ENCODE measurements at regions not wholly inside any gene's neighbourhood (a gene's known extent, or its start where the extent isn't known, plus 50 kb on each side); places are given as distances from the start of the nearest gene placed in this dataset.
"Not testable (repeated sequence)": the region's sequence is repeated elsewhere in the genome, so short reads cannot be mapped to it uniquely, and the experiment has no call there.

- Histone ChIP-seq H3K36me3 (ENCODE audit: control insufficient read depth, insufficient read depth, low read length) (no peaks in the 10 kb centered on the region), H3K9me3 (ENCODE audit: control insufficient read depth, insufficient read depth, low read length) (no peaks in the 10 kb centered on the region), H3K4me3 (ENCODE audit: low read length) (no peak overlapping the region), H3K27ac (ENCODE audit: low read length) (no peak overlapping the region), H3K27me3 (ENCODE audit: control insufficient read depth, insufficient read depth, low read length) (no peaks in the 10 kb centered on the region), H3K4me1 (ENCODE audit: control insufficient read depth, insufficient read depth, low read length) (no peaks in the 10 kb centered on the region)
- WGBS (ENCODE audit: insufficient coverage, insufficient read length), result no CpG with 5 or more reads among the region's 1 CpG
- DNase-seq (ENCODE audit: low read depth, low spot score), result no peak
Measured at GRCh38 chr6:103356531-103356930, 1503.2 kb downstream of the HACE1 start.

- no peak for DNase-seq (ENCODE audit: low read depth, low spot score)
- Histone ChIP-seq H3K27ac (ENCODE audit: low read length) (no peak overlapping the region), H3K9me3 (ENCODE audit: control insufficient read depth, insufficient read depth, low read length) (no peaks in the 10 kb centered on the region), H3K4me1 (ENCODE audit: control insufficient read depth, insufficient read depth, low read length) (no peaks in the 10 kb centered on the region), H3K36me3 (ENCODE audit: control insufficient read depth, insufficient read depth, low read length) (no peaks in the 10 kb centered on the region), H3K4me3 (ENCODE audit: low read length) (no peak overlapping the region), H3K27me3 (ENCODE audit: control insufficient read depth, insufficient read depth, low read length) (no peaks in the 10 kb centered on the region)
- WGBS (ENCODE audit: insufficient coverage, insufficient read length), result 100% methylated on average over 2 of the region's 2 CpGs
Measured at GRCh38 chr6:103344554-103345163, 1515.1 kb downstream of the HACE1 start.

GRCh38 chr6:103335412-103335811, 1524.3 kb downstream of the HACE1 start:
- no peak overlapping the region for H3K4me3 ChIP-seq (ENCODE audit: low read length)
- DNase-seq (ENCODE audit: low read depth, low spot score), result no peak
- H3K36me3 ChIP-seq (ENCODE audit: control insufficient read depth, insufficient read depth, low read length), result no peaks in the 10 kb centered on the region
- H3K4me1 ChIP-seq (ENCODE audit: control insufficient read depth, insufficient read depth, low read length), result 0 out of 2 replicates have a peak, but pooled peaks cover 2% of the 10 kb centered on the region
- no peaks in the 10 kb centered on the region for H3K27me3 ChIP-seq (ENCODE audit: control insufficient read depth, insufficient read depth, low read length)
- no peak overlapping the region for H3K27ac ChIP-seq (ENCODE audit: low read length)
- no peaks in the 10 kb centered on the region for H3K9me3 ChIP-seq (ENCODE audit: control insufficient read depth, insufficient read depth, low read length)
- no CpG with 5 or more reads among the region's 2 CpGs for WGBS (ENCODE audit: insufficient coverage, insufficient read length)

GRCh38 chr6:103326760-103327757, 1532.7 kb downstream of the HACE1 start:
- Histone ChIP-seq H3K36me3 (ENCODE audit: control insufficient read depth, insufficient read depth, low read length) (no peaks in the 10 kb centered on the region), H3K9me3 (ENCODE audit: control insufficient read depth, insufficient read depth, low read length) (no peaks in the 10 kb centered on the region), H3K4me1 (ENCODE audit: control insufficient read depth, insufficient read depth, low read length) (no peaks in the 10 kb centered on the region), H3K4me3 (ENCODE audit: low read length) (no peak overlapping the region), H3K27ac (ENCODE audit: low read length) (no peak overlapping the region), H3K27me3 (ENCODE audit: control insufficient read depth, insufficient read depth, low read length) (no peaks in the 10 kb centered on the region)
- no peak for DNase-seq (ENCODE audit: low read depth, low spot score)
- no CpG with 5 or more reads among the region's 4 CpGs for WGBS (ENCODE audit: insufficient coverage, insufficient read length)

- no peak overlapping the region for H3K4me3 ChIP-seq (ENCODE audit: low read length)
- H3K9me3 ChIP-seq (ENCODE audit: control insufficient read depth, insufficient read depth, low read length), result no peaks in the 10 kb centered on the region; the same call in 1 of the 2 replicates
- no peaks in the 10 kb centered on the region for H3K36me3 ChIP-seq (ENCODE audit: control insufficient read depth, insufficient read depth, low read length)
- H3K4me1 ChIP-seq (ENCODE audit: control insufficient read depth, insufficient read depth, low read length), result no peaks in the 10 kb centered on the region
- DNase-seq (ENCODE audit: low read depth, low spot score), result no peak
- H3K27ac ChIP-seq (ENCODE audit: low read length), result no peak overlapping the region
- H3K27me3 ChIP-seq (ENCODE audit: control insufficient read depth, insufficient read depth, low read length), result no peaks in the 10 kb centered on the region
Measured at GRCh38 chr6:103313432-103313831, 1546.3 kb downstream of the HACE1 start.

GRCh38 chr6:103294376-103294775, 1565.3 kb downstream of the HACE1 start:
- not testable (repeated sequence) for H3K4me3 ChIP-seq (ENCODE audit: low read length); DNase-seq (ENCODE audit: low read depth, low spot score); H3K4me1 ChIP-seq (ENCODE audit: control insufficient read depth, insufficient read depth, low read length); H3K27ac ChIP-seq (ENCODE audit: low read length); H3K9me3 ChIP-seq (ENCODE audit: control insufficient read depth, insufficient read depth, low read length); H3K36me3 ChIP-seq (ENCODE audit: control insufficient read depth, insufficient read depth, low read length); H3K27me3 ChIP-seq (ENCODE audit: control insufficient read depth, insufficient read depth, low read length)
- WGBS (ENCODE audit: insufficient coverage, insufficient read length), result no CpG with 5 or more reads among the region's 35 CpGs

- H3K36me3 ChIP-seq (ENCODE audit: control insufficient read depth, insufficient read depth, low read length), result no peaks in the 10 kb centered on the region
- no peak overlapping the region for H3K27ac ChIP-seq (ENCODE audit: low read length)
- H3K27me3 ChIP-seq (ENCODE audit: control insufficient read depth, insufficient read depth, low read length), result no peaks in the 10 kb centered on the region
- WGBS (ENCODE audit: insufficient coverage, insufficient read length), result no CpG with 5 or more reads among the region's 2 CpGs
- H3K4me1 ChIP-seq (ENCODE audit: control insufficient read depth, insufficient read depth, low read length), result no peaks in the 10 kb centered on the region
- DNase-seq (ENCODE audit: low read depth, low spot score), result no peak
- H3K4me3 ChIP-seq (ENCODE audit: low read length), result no peak overlapping the region
- H3K9me3 ChIP-seq (ENCODE audit: control insufficient read depth, insufficient read depth, low read length), result peaks cover 1% of the 10 kb centered on the region
Measured at GRCh38 chr6:103284835-103285234, 1574.9 kb downstream of the HACE1 start.

- Histone ChIP-seq H3K27ac (ENCODE audit: low read length) (no peak overlapping the region), H3K4me3 (ENCODE audit: low read length) (no peak overlapping the region), H3K36me3 (ENCODE audit: control insufficient read depth, insufficient read depth, low read length) (no peaks in the 10 kb centered on the region), H3K4me1 (ENCODE audit: control insufficient read depth, insufficient read depth, low read length) (no peaks in the 10 kb centered on the region), H3K9me3 (ENCODE audit: control insufficient read depth, insufficient read depth, low read length) (peaks cover 4% of the 10 kb centered on the region), H3K27me3 (ENCODE audit: control insufficient read depth, insufficient read depth, low read length) (no peaks in the 10 kb centered on the region)
- WGBS (ENCODE audit: insufficient coverage, insufficient read length), result 100% methylated on average over 1 of the region's 2 CpGs
- no peak for DNase-seq (ENCODE audit: low read depth, low spot score)
Measured at GRCh38 chr6:103280417-103280816, 1579.3 kb downstream of the HACE1 start.

- H3K4me1 ChIP-seq (ENCODE audit: control insufficient read depth, insufficient read depth, low read length), result no peaks in the 10 kb centered on the region
- no CpG with 5 or more reads among the region's 1 CpG for WGBS (ENCODE audit: insufficient coverage, insufficient read length)
- no peak overlapping the region for H3K27ac ChIP-seq (ENCODE audit: low read length)
Measured at GRCh38 chr6:103277936-103278335, 1581.8 kb downstream of the HACE1 start.

GRCh38 chr6:103273048-103273447, 1586.7 kb downstream of the HACE1 start:
- Histone ChIP-seq H3K4me3 (ENCODE audit: low read length) (no peak overlapping the region), H3K9me3 (ENCODE audit: control insufficient read depth, insufficient read depth, low read length) (no peaks in the 10 kb centered on the region), H3K27ac (ENCODE audit: low read length) (no peak overlapping the region), H3K4me1 (ENCODE audit: control insufficient read depth, insufficient read depth, low read length) (no peaks in the 10 kb centered on the region), H3K36me3 (ENCODE audit: control insufficient read depth, insufficient read depth, low read length) (no peaks in the 10 kb centered on the region), H3K27me3 (ENCODE audit: control insufficient read depth, insufficient read depth, low read length) (no peaks in the 10 kb centered on the region)
- peak; percentile 2 for DNase-seq (ENCODE audit: low read depth, low spot score)
- WGBS (ENCODE audit: insufficient coverage, insufficient read length), result no CpG with 5 or more reads among the region's 1 CpG

More at GRCh38 chr6:103277936-103278335, 1581.8 kb downstream of the HACE1 start:
- H3K27me3 ChIP-seq (ENCODE audit: control insufficient read depth, insufficient read depth, low read length), result no peaks in the 10 kb centered on the region
- H3K9me3 ChIP-seq (ENCODE audit: control insufficient read depth, insufficient read depth, low read length), result peaks cover 4% of the 10 kb centered on the region
- H3K36me3 ChIP-seq (ENCODE audit: control insufficient read depth, insufficient read depth, low read length), result no peaks in the 10 kb centered on the region
- no peak for DNase-seq (ENCODE audit: low read depth, low spot score)
- H3K4me3 ChIP-seq (ENCODE audit: low read length), result no peak overlapping the region

Data from iPS DF 6.9 (cell line).